ENCODE measurements at regions not wholly inside any gene's neighbourhood (a gene's known extent, or its start where the extent isn't known, plus 50 kb on each side); places are given as distances from the start of the nearest gene placed in this dataset.

DNA sequence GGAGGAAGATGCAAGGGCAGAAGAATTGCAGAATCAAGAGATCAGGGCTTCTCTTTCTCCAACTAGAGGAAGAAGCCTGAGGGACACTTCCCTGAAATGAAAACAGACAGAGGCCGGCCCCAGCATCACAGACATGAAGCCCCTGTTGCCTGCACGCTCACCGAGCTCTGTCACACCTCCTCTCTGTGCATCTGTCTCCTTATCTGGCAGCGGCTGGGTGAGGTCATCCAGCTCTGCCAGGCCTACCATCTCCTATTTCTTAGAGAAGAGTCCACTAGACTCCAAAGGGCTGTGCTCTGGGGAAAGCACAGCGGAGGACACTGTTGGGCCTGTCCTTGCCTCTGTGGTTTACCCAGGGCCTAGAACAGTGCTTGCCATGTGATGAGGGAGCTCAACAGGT is 71.9 kb upstream of the MLN start:
- TF ChIP-seq CTCF (IDR thresholded peaks at IDR 0.05) (no peak), POLR2A (IDR thresholded peaks at IDR 0.05) (no peak)

All from lower leg skin (tissue), 3 donors.